GM12865 (cell line): ENCODE measurements at regions not wholly inside any gene's neighbourhood (a gene's known extent, or its start where the extent isn't known, plus 50 kb on each side); places are given as distances from the start of the nearest gene placed in this dataset.

ENCODE experiments used
- DNase-seq: peaks from one replicate; pipeline ENCODE4 v3.0.0; 2010; ENCODE audit warnings: low read depth
- H3K4me3 ChIP-seq: 2 replicates; pipeline ENCODE4 v1.5.1; 2011; ENCODE audit warnings: mild to moderate bottlenecking, low read depth, low read length, control low read depth
- TF ChIP-seq, protein P1 (sequence below): IDR thresholded peaks from 2 replicates; pipeline ENCODE4 v1.5.1; 2011; ENCODE audit warnings: low read length, control low read depth, low read depth, inconsistent platforms; ENCODE audit not compliant: insufficient read depth; ENCODE audit errors: missing control alignments

DNA sequence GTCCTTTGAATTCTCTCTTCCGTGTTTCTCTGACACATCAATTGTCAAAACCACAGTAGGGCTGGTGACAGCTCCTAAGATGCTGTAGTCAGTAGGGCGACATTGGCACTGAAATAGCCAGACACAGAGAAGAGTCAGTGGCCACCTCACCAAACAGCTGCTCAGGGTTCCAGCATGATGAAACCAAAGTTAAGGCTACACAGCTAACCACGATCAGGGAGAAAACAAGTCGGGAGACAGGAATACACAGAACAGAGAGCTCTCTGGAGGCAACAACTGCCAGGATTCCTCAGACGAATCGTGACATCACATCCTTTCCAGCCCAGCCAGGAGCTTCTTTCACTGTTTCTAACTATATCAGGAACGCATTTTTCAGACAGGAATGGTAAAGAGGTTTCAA, 922.2 kb downstream of the SORCS1 start:
- no peak for DNase-seq
- TF ChIP-seq, protein P1, sequence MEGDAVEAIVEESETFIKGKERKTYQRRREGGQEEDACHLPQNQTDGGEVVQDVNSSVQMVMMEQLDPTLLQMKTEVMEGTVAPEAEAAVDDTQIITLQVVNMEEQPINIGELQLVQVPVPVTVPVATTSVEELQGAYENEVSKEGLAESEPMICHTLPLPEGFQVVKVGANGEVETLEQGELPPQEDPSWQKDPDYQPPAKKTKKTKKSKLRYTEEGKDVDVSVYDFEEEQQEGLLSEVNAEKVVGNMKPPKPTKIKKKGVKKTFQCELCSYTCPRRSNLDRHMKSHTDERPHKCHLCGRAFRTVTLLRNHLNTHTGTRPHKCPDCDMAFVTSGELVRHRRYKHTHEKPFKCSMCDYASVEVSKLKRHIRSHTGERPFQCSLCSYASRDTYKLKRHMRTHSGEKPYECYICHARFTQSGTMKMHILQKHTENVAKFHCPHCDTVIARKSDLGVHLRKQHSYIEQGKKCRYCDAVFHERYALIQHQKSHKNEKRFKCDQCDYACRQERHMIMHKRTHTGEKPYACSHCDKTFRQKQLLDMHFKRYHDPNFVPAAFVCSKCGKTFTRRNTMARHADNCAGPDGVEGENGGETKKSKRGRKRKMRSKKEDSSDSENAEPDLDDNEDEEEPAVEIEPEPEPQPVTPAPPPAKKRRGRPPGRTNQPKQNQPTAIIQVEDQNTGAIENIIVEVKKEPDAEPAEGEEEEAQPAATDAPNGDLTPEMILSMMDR, result no peak
- H3K4me3 ChIP-seq, result no peak overlapping the region

DNA sequence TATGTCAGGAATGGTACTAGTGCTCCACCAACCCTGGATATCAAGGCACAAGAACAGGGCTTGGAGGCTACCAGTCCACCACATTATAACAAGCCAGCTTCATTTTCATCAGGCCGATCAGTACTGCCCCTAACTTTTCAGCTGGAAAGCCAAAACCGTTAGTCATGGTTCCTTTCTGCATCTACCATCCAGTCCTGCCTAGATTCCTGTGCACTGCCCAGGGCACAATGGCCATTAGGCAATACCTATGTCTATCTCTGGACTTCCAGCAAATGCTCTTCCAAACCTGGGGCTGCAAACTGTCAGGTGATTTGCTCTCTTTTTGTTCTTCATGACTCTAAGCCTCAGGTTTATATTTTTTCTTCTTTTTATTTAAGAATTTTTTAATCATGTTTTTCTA, 937.7 kb downstream of the SORCS1 start:
- H3K4me3 ChIP-seq, result no peak overlapping the region
- DNase-seq, result no peak
- TF ChIP-seq, protein P1, result no peak

DNA sequence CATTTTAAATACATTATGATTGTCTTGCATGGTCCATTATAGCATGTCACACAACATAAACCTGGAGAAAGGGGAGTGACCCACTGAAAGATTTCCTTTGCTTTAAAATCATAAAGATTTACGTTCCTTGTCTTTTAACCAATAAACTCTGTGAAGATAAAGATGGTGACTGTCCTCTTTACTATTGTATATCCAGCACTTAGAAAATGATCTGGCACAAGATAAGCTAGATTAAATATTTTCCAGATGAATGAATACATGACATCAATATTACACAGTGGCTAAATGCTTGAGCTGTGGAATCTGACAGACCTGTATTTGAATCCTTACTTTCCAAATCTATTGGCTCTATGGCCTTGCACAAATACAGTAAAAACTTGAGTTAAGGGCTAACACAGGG, 938.4 kb downstream of the SORCS1 start:
- H3K4me3 ChIP-seq, result no peak overlapping the region
- DNase-seq, result no peak
- TF ChIP-seq, protein P1, result no peak

DNA sequence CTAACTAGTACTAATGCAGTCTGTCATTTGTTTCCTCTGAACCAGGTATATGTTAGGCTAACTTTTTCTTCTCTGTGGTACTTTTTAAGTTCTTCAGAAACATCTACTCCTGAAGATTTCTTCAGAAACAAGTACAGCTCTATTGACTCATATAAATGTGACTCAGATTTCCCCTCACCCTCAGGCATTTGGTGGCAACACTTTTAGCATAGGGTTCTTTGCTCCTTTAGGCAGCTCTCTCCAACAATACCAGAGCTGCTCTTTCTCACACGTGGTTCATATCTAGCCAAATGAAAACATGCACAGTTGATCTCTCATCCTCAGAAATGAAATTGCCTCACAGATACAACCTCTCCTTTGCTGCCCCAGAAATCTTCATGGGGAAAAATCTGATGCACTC, 939.8 kb downstream of the SORCS1 start:
- TF ChIP-seq, protein P1, result no peak
- no peak for DNase-seq
- H3K4me3 ChIP-seq, result no peak overlapping the region

DNA sequence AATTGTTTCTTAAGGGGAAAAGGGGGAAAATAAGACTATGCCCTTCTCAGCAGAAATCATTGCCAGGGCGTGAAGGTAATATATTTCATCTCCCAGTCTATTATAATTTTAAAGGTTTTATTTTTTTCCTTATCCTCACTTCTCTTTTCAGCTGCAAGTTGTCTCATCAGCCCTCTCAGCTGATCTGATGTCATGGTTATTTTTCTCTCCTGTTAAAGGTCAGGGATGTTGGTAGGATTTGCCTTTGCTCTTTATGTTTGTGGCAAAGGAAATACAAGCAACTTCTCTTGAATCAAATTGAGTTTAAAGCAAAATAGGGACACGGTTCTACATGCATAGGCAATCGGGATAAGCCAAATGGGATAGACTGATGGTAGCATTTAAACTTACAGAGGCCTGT, 946.9 kb downstream of the SORCS1 start:
- TF ChIP-seq, protein P1, result no peak
- DNase-seq, result no peak
- no peak overlapping the region for H3K4me3 ChIP-seq

DNA sequence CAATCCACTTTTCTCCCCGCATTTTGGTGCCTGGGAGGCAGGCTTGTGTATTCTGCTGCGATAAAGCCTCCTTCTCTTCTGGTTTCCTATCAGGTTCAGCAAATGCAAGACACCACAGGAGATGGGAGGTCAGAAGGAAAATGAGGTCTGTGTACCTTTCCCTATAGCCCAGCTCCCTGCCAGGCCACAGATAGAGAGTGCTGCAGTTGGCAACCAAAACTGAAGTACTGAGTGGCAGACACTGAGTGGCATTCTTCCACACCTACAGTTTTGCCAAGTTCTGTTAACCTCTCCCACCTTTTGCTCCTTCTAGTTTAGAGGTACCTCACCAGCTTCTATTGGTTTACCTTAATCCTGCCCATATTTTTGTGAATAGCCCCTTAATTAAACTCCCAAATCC, 948.4 kb downstream of the SORCS1 start:
- TF ChIP-seq, protein P1, result no peak
- DNase-seq, result no peak
- no peak overlapping the region for H3K4me3 ChIP-seq

DNA sequence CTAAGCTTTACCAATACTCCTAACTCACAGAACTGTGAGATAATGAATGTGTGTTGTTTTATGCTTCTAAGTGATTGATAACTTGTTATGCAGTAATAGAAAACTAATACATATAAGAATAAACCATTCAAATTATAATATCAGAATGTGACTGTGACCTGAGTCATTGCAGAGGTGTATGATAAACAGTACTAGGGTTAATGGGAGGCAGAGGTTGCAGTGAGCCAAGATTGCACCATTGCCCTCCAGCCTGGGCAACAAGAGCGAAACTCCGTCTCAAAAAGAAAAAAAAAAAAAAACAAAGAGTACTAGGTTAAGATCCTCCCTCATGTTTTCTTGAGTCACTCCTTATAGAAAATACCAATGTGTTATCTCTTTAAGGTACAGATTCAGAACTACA, 950.3 kb downstream of the SORCS1 start:
- DNase-seq, result no peak
- no peak overlapping the region for H3K4me3 ChIP-seq
- TF ChIP-seq, protein P1, result no peak
